Adrenal gland (tissue), 5 donors: ENCODE measurements at regions not wholly inside any gene's neighbourhood (a gene's known extent, or its start where the extent isn't known, plus 50 kb on each side); places are given as distances from the start of the nearest gene placed in this dataset.

ENCODE experiments used
- CTCF ChIP-seq, 6 experiments: fragments of 450-650 bp in 4 of 6; fragments of 200-600 bp in 2 of 6; sonication (generic) in 1 of 6; IDR thresholded peaks; 1 replicate in 5 of 6; 2 replicates in 1 of 6; pipeline versions ENCODE4 v1.5.1 to v1.8.0; 2016 to 2021; ENCODE audit warnings: antibody characterized with exemption in 6 of 6, mild to moderate bottlenecking in 2 of 6, moderate library complexity in 1 of 6
- POLR2A ChIP-seq, 2 donors: fragments of 450-650 bp; IDR thresholded peaks; one replicate each; pipeline ENCODE4 v1.6.1; 2017; ENCODE audit warnings: antibody characterized with exemption in 2 of 2, mild to moderate bottlenecking in 2 of 2, moderate library complexity in 1 of 2
- donor health status: DM: no; HTN: no; CAD: no.

- TF ChIP-seq POLR2A (IDR thresholded peaks at IDR 0.05) = no peak
- no peak for TF ChIP-seq CTCF (IDR thresholded peaks at IDR 0.05)
Measured at GRCh38 chr18:21960189-21960588, 209.2 kb upstream of the GATA6 start.
